ENCODE measurements at regions not wholly inside any gene's neighbourhood (a gene's known extent, or its start where the extent isn't known, plus 50 kb on each side); places are given as distances from the start of the nearest gene placed in this dataset.

GRCh38 chr3:74564560-74564959 is 49.9 kb downstream of the CNTN3 start:
- DNase-seq (ENCODE audit: low spot score) = no peak

GRCh38 chr3:74562558-74563269 is 51.7 kb downstream of the CNTN3 start:
- no peak for DNase-seq (ENCODE audit: low spot score)

GRCh38 chr3:74561881-74562280 is 52.6 kb downstream of the CNTN3 start:
- no peak for DNase-seq (ENCODE audit: low spot score)

GRCh38 chr3:74559261-74559660 is 55.2 kb downstream of the CNTN3 start:
- no peak for DNase-seq (ENCODE audit: low spot score)

GRCh38 chr3:74550686-74551085 is 63.8 kb downstream of the CNTN3 start:
- DNase-seq (ENCODE audit: low spot score) = no peak

GRCh38 chr3:74546426-74546825 is 68.0 kb downstream of the CNTN3 start:
- no peak for DNase-seq (ENCODE audit: low spot score)

GRCh38 chr3:74542441-74542840 is 72.0 kb downstream of the CNTN3 start:
- DNase-seq (ENCODE audit: low spot score) = no peak

GRCh38 chr3:74539876-74540275 is 74.6 kb downstream of the CNTN3 start:
- DNase-seq (ENCODE audit: low spot score) = no peak

- DNase-seq (ENCODE audit: low spot score) = no peak
These were observed 75.8 kb downstream of the CNTN3 start for GRCh38 chr3:74538669-74539068.

GRCh38 chr3:74537857-74538256 is 76.6 kb downstream of the CNTN3 start:
- no peak for DNase-seq (ENCODE audit: low spot score)

GRCh38 chr3:74537164-74537563 is 77.3 kb downstream of the CNTN3 start:
- peak; percentile 27 for DNase-seq (ENCODE audit: low spot score)

GRCh38 chr3:74535281-74535680 is 79.2 kb downstream of the CNTN3 start:
- no peak for DNase-seq (ENCODE audit: low spot score)

GRCh38 chr3:74534611-74535010 is 79.8 kb downstream of the CNTN3 start:
- no peak for DNase-seq (ENCODE audit: low spot score)

GRCh38 chr3:74532446-74532845 is 82.0 kb downstream of the CNTN3 start:
- DNase-seq (ENCODE audit: low spot score) = peak; percentile 43

GRCh38 chr3:74531491-74531890 is 83.0 kb downstream of the CNTN3 start:
- no peak for DNase-seq (ENCODE audit: low spot score)

GRCh38 chr3:74529145-74529544 is 85.3 kb downstream of the CNTN3 start:
- no peak for DNase-seq (ENCODE audit: low spot score)

- no peak for DNase-seq (ENCODE audit: low spot score)
These were observed 86.9 kb downstream of the CNTN3 start for GRCh38 chr3:74527566-74527965.

- no peak for DNase-seq (ENCODE audit: low spot score)
These were observed 90.6 kb downstream of the CNTN3 start for GRCh38 chr3:74523811-74524210.

- DNase-seq (ENCODE audit: low spot score) = no peak
These were observed 93.6 kb downstream of the CNTN3 start for GRCh38 chr3:74520895-74521294.

GRCh38 chr3:74518610-74519009 is 95.8 kb downstream of the CNTN3 start:
- DNase-seq (ENCODE audit: low spot score) = no peak

GRCh38 chr3:74516019-74516418 is 98.4 kb downstream of the CNTN3 start:
- DNase-seq (ENCODE audit: low spot score) = no peak

- DNase-seq (ENCODE audit: low spot score) = no peak
These were observed 99.0 kb downstream of the CNTN3 start for GRCh38 chr3:74515451-74515850.

GRCh38 chr3:74511078-74511477 is 103.4 kb downstream of the CNTN3 start:
- DNase-seq (ENCODE audit: low spot score) = no peak

GRCh38 chr3:74510261-74510818 is 104.1 kb downstream of the CNTN3 start:
- DNase-seq (ENCODE audit: low spot score) = no peak
